HepG2 (cell line): ENCODE measurements at regions not wholly inside any gene's neighbourhood (a gene's known extent, or its start where the extent isn't known, plus 50 kb on each side); places are given as distances from the start of the nearest gene placed in this dataset.

Experiments
- ELF1 ChIP-seq: sonication (generic); formaldehyde crosslinking; IDR thresholded peaks from 2 replicates; pipeline ENCODE4 v1.4.0; 2020; ENCODE audit warnings: missing genetic modification reagents
- FOXO4 ChIP-seq: sonication (generic); formaldehyde crosslinking; conservative IDR thresholded peaks from 2 replicates; pipeline ENCODE4 v1.8.1; 2023; ENCODE audit warnings: missing genetic modification reagents
- KDM1A ChIP-seq: IDR thresholded peaks from 2 replicates; pipeline ENCODE4 v1.6.1; 2016; ENCODE audit warnings: missing compliant biosample characterization
- MTA3 ChIP-seq: sonication (generic); formaldehyde crosslinking; IDR thresholded peaks from 2 replicates; pipeline ENCODE4 v1.4.0; 2020; ENCODE audit warnings: missing genetic modification reagents
- NR2C2 ChIP-seq: sonication (generic); formaldehyde crosslinking; IDR thresholded peaks from 2 replicates; pipeline ENCODE4 v1.4.0; 2020; ENCODE audit warnings: missing genetic modification reagents, mild to moderate bottlenecking, moderate library complexity, borderline replicate concordance
- PATZ1 ChIP-seq: sonication (generic); formaldehyde crosslinking; IDR thresholded peaks from 2 replicates; pipeline ENCODE4 v1.4.0; 2020; ENCODE audit warnings: missing genetic modification reagents
- RAD21 ChIP-seq: fragments of 450-650 bp; formaldehyde crosslinking; IDR thresholded peaks from 2 replicates; pipeline ENCODE4 v1.5.0; 2020; ENCODE audit warnings: mild to moderate bottlenecking
- REXO4 ChIP-seq: sonication (generic); formaldehyde crosslinking; IDR thresholded peaks from 2 replicates; pipeline ENCODE4 v1.8.0; 2022; ENCODE audit warnings: missing genetic modification reagents, mild to moderate bottlenecking, borderline replicate concordance
- ZBTB10 ChIP-seq: sonication (generic); formaldehyde crosslinking; IDR thresholded peaks from 2 replicates; pipeline ENCODE4 v1.4.0; 2020; ENCODE audit warnings: missing genetic modification reagents, borderline replicate concordance
- ZFP36 ChIP-seq: fragments of 150-350 bp; IDR thresholded peaks from 2 replicates; pipeline ENCODE4 v1.6.1; 2018; ENCODE audit warnings: borderline replicate concordance, low read length, low read depth; ENCODE audit not compliant: partially characterized antibody
- ZNF792 ChIP-seq: IDR thresholded peaks from 2 replicates; pipeline ENCODE4 v1.6.1; 2016

- TF ChIP-seq NR2C2 (CRISPR knock-in tag) = no peak
- TF ChIP-seq RAD21 = no peak
- no peak for TF ChIP-seq ELF1 (CRISPR knock-in tag)
- TF ChIP-seq FOXO4 (CRISPR knock-in tag) = no peak
- TF ChIP-seq ZFP36 = no peak
- TF ChIP-seq REXO4 (CRISPR knock-in tag) = no peak
- no peak for TF ChIP-seq PATZ1 (CRISPR knock-in tag)
- no peak for TF ChIP-seq ZBTB10 (CRISPR knock-in tag)
- no peak for TF ChIP-seq ZNF792 (CRISPR knock-in tag)
- TF ChIP-seq MTA3 (CRISPR knock-in tag) = no peak
- no peak for TF ChIP-seq KDM1A (CRISPR knock-in tag)
Observed at GRCh38 chr11:10634407-10634806, 59.1 kb downstream of the IRAG1 start.
